NB4 (cell line): ENCODE measurements at regions not wholly inside any gene's neighbourhood (a gene's known extent, or its start where the extent isn't known, plus 50 kb on each side); places are given as distances from the start of the nearest gene placed in this dataset.

Experiments
- MYC ChIP-seq: IDR thresholded peaks from 2 replicates; pipeline ENCODE4 v1.6.1; 2011; ENCODE audit warnings: low read depth, low read length
- POLR2A ChIP-seq: IDR thresholded peaks from 2 replicates; pipeline ENCODE4 v1.6.1; 2011; ENCODE audit warnings: mild to moderate bottlenecking; ENCODE audit not compliant: insufficient read length; ENCODE audit errors: extremely low read depth
- TF ChIP-seq, protein P1 (sequence below): IDR thresholded peaks from one replicate; pipeline ENCODE4 v1.5.1; 2012; ENCODE audit warnings: low read depth, low read length
- TF ChIP-seq, protein P2 (sequence below): IDR thresholded peaks from 2 replicates; pipeline ENCODE4 v1.6.1; 2011; ENCODE audit warnings: low read depth, low read length

DNA sequence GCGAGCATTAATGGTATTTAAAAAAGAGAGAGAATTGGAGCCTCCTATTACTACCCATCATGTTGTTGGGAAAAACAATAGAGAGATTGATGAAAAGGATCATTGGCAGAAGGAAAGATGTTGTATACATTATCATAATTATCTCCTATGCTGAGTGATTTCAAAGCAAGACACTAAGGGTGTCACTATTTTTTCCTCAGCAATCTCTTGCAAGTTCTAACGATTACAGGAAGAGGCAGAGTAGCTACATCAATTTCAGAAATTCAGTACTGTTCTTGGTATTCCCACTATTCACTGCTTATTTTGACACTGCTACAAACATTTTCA lies 891.2 kb downstream of the C6orf118 start:
- TF ChIP-seq, protein P1, sequence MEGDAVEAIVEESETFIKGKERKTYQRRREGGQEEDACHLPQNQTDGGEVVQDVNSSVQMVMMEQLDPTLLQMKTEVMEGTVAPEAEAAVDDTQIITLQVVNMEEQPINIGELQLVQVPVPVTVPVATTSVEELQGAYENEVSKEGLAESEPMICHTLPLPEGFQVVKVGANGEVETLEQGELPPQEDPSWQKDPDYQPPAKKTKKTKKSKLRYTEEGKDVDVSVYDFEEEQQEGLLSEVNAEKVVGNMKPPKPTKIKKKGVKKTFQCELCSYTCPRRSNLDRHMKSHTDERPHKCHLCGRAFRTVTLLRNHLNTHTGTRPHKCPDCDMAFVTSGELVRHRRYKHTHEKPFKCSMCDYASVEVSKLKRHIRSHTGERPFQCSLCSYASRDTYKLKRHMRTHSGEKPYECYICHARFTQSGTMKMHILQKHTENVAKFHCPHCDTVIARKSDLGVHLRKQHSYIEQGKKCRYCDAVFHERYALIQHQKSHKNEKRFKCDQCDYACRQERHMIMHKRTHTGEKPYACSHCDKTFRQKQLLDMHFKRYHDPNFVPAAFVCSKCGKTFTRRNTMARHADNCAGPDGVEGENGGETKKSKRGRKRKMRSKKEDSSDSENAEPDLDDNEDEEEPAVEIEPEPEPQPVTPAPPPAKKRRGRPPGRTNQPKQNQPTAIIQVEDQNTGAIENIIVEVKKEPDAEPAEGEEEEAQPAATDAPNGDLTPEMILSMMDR, result no peak
- TF ChIP-seq POLR2A (no peak), MYC (no peak)
- TF ChIP-seq, protein P2, sequence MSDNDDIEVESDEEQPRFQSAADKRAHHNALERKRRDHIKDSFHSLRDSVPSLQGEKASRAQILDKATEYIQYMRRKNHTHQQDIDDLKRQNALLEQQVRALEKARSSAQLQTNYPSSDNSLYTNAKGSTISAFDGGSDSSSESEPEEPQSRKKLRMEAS, result no peak
